Panc1 (cell line): ENCODE measurements at regions not wholly inside any gene's neighbourhood (a gene's known extent, or its start where the extent isn't known, plus 50 kb on each side); places are given as distances from the start of the nearest gene placed in this dataset.

Source experiments
- ATAC-seq: fragments of 200-7000 bp; cut with Tn5 transposase; 2 replicates; pipeline ENCODE4 v1.9.1; 2020; ENCODE audit warnings: mild to moderate bottlenecking, moderate library complexity
- BruUV-seq: library from RNA; stranded (reverse); fragments of 400-500 nt; replicated peaks from 2 replicates; lab custom pipeline; 2021; lab: Mats Ljungman, UMichigan
- CTCF ChIA-PET: fragments of 300-600 bp; sonication (Branson Sonifier 250); formaldehyde crosslinking; loops from one replicate; lab custom pipeline; 2022; ENCODE audit warnings: antibody characterized with exemption; lab: Charles Lee
- POLR2A ChIA-PET: fragments of 300-600 bp; sonication (Branson Sonifier 250); formaldehyde crosslinking; loops from one replicate; lab custom pipeline; 2022; ENCODE audit warnings: antibody characterized with exemption; lab: Charles Lee
- DNase-seq: peaks from one replicate; pipeline ENCODE4 v3.0.0-alpha.2; 2010; ENCODE audit warnings: low read depth, low spot score
- H3K27ac ChIP-seq: 2 replicates; pipeline ENCODE4 v1.5.1; 2011; ENCODE audit warnings: mild to moderate bottlenecking, low read length, inconsistent platforms
- H3K27me3 ChIP-seq: fragments of 200-500 bp; sonication (Bioruptor generic); 2 replicates; pipeline ENCODE4 v1.6.0; 2014; ENCODE audit warnings: low read length, inconsistent platforms; ENCODE audit not compliant: control insufficient read depth, insufficient read depth
- H3K36me3 ChIP-seq: fragments of 200-500 bp; sonication (Bioruptor generic); 2 replicates; pipeline ENCODE4 v1.5.1; 2014; ENCODE audit warnings: inconsistent platforms, mild to moderate bottlenecking, low read length, moderate library complexity; ENCODE audit not compliant: control insufficient read depth, insufficient read depth
- H3K4me1 ChIP-seq: 2 replicates; pipeline ENCODE4 v1.5.1; 2011; ENCODE audit warnings: inconsistent platforms, mild to moderate bottlenecking, low read length, moderate library complexity; ENCODE audit not compliant: control insufficient read depth, insufficient read depth
- H3K4me3 ChIP-seq, 2 experiments: 2 replicates each; pipeline ENCODE4 v1.5.1; 2011 to 2012; ENCODE audit warnings: low read depth in 2 of 2, low read length in 2 of 2, mild to moderate bottlenecking in 2 of 2, inconsistent platforms in 1 of 2, moderate library complexity in 1 of 2
- H3K9me3 ChIP-seq: fragments of 200-500 bp; sonication (Bioruptor generic); 2 replicates; pipeline ENCODE4 v1.5.1; 2014; ENCODE audit warnings: low read depth, mild to moderate bottlenecking, inconsistent platforms, low read length, moderate library complexity; ENCODE audit not compliant: control insufficient read depth, insufficient read depth
- POLR2AphosphoS5 ChIP-seq: IDR thresholded peaks from 2 replicates; pipeline ENCODE4 v1.6.1; 2012; ENCODE audit warnings: mild to moderate bottlenecking, low read depth, low read length, moderate library complexity
- REST ChIP-seq, 2 experiments: IDR thresholded peaks; 2 replicates each; pipeline ENCODE4 v1.6.1; 2011 to 2012; ENCODE audit warnings: low read depth in 2 of 2, control low read depth in 1 of 2, low read length in 1 of 2, mild to moderate bottlenecking in 1 of 2, moderate library complexity in 1 of 2; ENCODE audit not compliant: insufficient read depth in 1 of 2
- SIN3A ChIP-seq: IDR thresholded peaks from 2 replicates; pipeline ENCODE4 v1.6.1; 2012; ENCODE audit warnings: low read depth, mild to moderate bottlenecking, low read length, moderate library complexity, borderline replicate concordance; ENCODE audit not compliant: insufficient read depth
- TCF7L2 ChIP-seq: IDR thresholded peaks from 2 replicates; pipeline ENCODE4 v1.6.1; 2011; ENCODE audit warnings: mild to moderate bottlenecking, low read depth, low read length, inconsistent platforms
- in situ Hi-C: cut with HindIII; loops from 2 replicates; pipeline ENCODE4 v1.10.0; 2016; ENCODE audit warnings: low sequenced_read_pairs, low pct_unique_long_range_greater_than_20kb
- intact Hi-C: fragments of 100-400 bp; cut with micrococcal nuclease; formaldehyde crosslinking; loops from one replicate; pipeline ENCODE4 v1.10.0; 2022; ENCODE audit not compliant: unreplicated experiment
- TF ChIP-seq, protein P1 (sequence below): fragments of 450-650 bp; IDR thresholded peaks from 2 replicates; pipeline ENCODE4 v1.5.1; 2017; ENCODE audit warnings: mild to moderate bottlenecking

GRCh38 chr3:117129516-117129915 is 419.9 kb downstream of the TUSC7 start:
- no peak overlapping the region for H3K4me3 ChIP-seq
- H3K9me3 ChIP-seq = no peaks in the 10 kb centered on the region
- intact Hi-C loops (no loop called here), in situ Hi-C loops (no loop called here)
- ATAC-seq (no peak), DNase-seq (no peak)
- no peak overlapping the region for H3K27ac ChIP-seq
- H3K27me3 ChIP-seq = no peaks in the 10 kb centered on the region
- ChIA-PET POLR2A (no interaction called here), CTCF (no interaction called here)
- TF ChIP-seq, protein P1, sequence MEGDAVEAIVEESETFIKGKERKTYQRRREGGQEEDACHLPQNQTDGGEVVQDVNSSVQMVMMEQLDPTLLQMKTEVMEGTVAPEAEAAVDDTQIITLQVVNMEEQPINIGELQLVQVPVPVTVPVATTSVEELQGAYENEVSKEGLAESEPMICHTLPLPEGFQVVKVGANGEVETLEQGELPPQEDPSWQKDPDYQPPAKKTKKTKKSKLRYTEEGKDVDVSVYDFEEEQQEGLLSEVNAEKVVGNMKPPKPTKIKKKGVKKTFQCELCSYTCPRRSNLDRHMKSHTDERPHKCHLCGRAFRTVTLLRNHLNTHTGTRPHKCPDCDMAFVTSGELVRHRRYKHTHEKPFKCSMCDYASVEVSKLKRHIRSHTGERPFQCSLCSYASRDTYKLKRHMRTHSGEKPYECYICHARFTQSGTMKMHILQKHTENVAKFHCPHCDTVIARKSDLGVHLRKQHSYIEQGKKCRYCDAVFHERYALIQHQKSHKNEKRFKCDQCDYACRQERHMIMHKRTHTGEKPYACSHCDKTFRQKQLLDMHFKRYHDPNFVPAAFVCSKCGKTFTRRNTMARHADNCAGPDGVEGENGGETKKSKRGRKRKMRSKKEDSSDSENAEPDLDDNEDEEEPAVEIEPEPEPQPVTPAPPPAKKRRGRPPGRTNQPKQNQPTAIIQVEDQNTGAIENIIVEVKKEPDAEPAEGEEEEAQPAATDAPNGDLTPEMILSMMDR = no peak
- TF ChIP-seq SIN3A = no peak
- no peak for TF ChIP-seq POLR2AphosphoS5
- no peak for TF ChIP-seq REST (IDR thresholded peaks at IDR 0.05; ENCODE audit: insufficient read depth in 1 of 2, low read depth in 2 of 2, low read length in 1 of 2)
- BruUV-seq = no TSS peak
- no peaks in the 10 kb centered on the region for H3K4me1 ChIP-seq
- no peaks in the 10 kb centered on the region for H3K36me3 ChIP-seq

- ATAC-seq (no peak), DNase-seq (no peak)
- Histone ChIP-seq H3K27ac (no peak overlapping the region), H3K4me1 (no peaks in the 10 kb centered on the region), H3K4me3 (no peak overlapping the region), H3K27me3 (no peaks in the 10 kb centered on the region), H3K9me3 (no peaks in the 10 kb centered on the region), H3K36me3 (no peaks in the 10 kb centered on the region)
- in situ Hi-C loops (no loop called here), intact Hi-C loops (no loop called here)
- CTCF ChIA-PET = no interaction called here
- POLR2A ChIA-PET = no interaction called here
- TF ChIP-seq TCF7L2 (no peak), REST (IDR thresholded peaks at IDR 0.05; ENCODE audit: insufficient read depth in 1 of 2, low read depth in 2 of 2, low read length in 1 of 2) (no peak), POLR2AphosphoS5 (no peak), SIN3A (no peak)
- TF ChIP-seq, protein P1 = no peak
- no TSS peak for BruUV-seq
These were observed 420.6 kb downstream of the TUSC7 start for GRCh38 chr3:117130222-117130621.
